ENCODE measurements at regions not wholly inside any gene's neighbourhood (a gene's known extent, or its start where the extent isn't known, plus 50 kb on each side); places are given as distances from the start of the nearest gene placed in this dataset.

GRCh38 chr1:116207126-116207735 is 96.0 kb downstream of the MAB21L3 start (continued):
- TF ChIP-seq POLR2AphosphoS5 (IDR thresholded peaks at IDR 0.05; ENCODE audit: low read depth) (no peak), CTCF (conservative IDR thresholded peaks at IDR 0.05; ENCODE audit: low read depth in 2 of 2) (no peak), EZH2phosphoT487 (IDR thresholded peaks at IDR 0.05; ENCODE audit: unreplicated experiment) (no peak), JUNB (IDR thresholded peaks at IDR 0.05; ENCODE audit: unreplicated experiment) (no peak), STAT1 (IDR thresholded peaks at IDR 0.05; ENCODE audit: unreplicated experiment) (no peak), ZNF114 (CRISPR knock-in tag; IDR thresholded peaks at IDR 0.05) (no peak), ZNF331 (CRISPR knock-in tag; IDR thresholded peaks at IDR 0.05; ENCODE audit: low read depth) (no peak), CREB1 (CRISPR knock-in tag; IDR thresholded peaks at IDR 0.05; ENCODE audit: low read depth) (no peak)

GRCh38 chr1:116208136-116208535 is 96.9 kb downstream of the MAB21L3 start:
- no peaks in the 10 kb centered on the region for H3K36me3 Mint-ChIP-seq (ENCODE audit: low read depth)
- no peaks in the 10 kb centered on the region for H3K9me3 Mint-ChIP-seq
- no peak for DNase-seq (ENCODE audit: low spot score)
- no peak overlapping the region for H3K27ac Mint-ChIP-seq
- Histone ChIP-seq H4K20me1 (replicated peaks; ENCODE audit: insufficient read depth) (no peaks in the 10 kb centered on the region), H2AFZ (no peak overlapping the region), H3K4me3 (no peak overlapping the region), H3K36me3 (ENCODE audit: insufficient read depth) (no peaks in the 10 kb centered on the region), H3K27me3 (ENCODE audit: insufficient read depth) (no peaks in the 10 kb centered on the region), H3K79me2 (replicated peaks; ENCODE audit: insufficient read depth) (no peaks in the 10 kb centered on the region), H3K9me2 (ENCODE audit: insufficient read depth) (0 out of 2 replicates have a peak, but pooled peaks cover 6% of the 10 kb centered on the region), H3F3A (replicated peaks; ENCODE audit: low read depth) (no peaks in the 10 kb centered on the region), H3K27ac (ENCODE audit: low read depth) (no peak overlapping the region), H3K4me2 (no peak overlapping the region), H3K4me1 (ENCODE audit: insufficient read depth) (no peaks in the 10 kb centered on the region)
- TF ChIP-seq POLR2AphosphoS5 (IDR thresholded peaks at IDR 0.05; ENCODE audit: low read depth): no peak
- no peak for TF ChIP-seq EZH2phosphoT487 (IDR thresholded peaks at IDR 0.05; ENCODE audit: unreplicated experiment)
- TF ChIP-seq CREB1 (CRISPR knock-in tag; IDR thresholded peaks at IDR 0.05; ENCODE audit: low read depth): no peak
- TF ChIP-seq NANOG (IDR thresholded peaks at IDR 0.05; ENCODE audit: borderline replicate concordance): no peak
- TF ChIP-seq ZNF331 (CRISPR knock-in tag; IDR thresholded peaks at IDR 0.05; ENCODE audit: low read depth): no peak
- TF ChIP-seq EZH2 (IDR thresholded peaks at IDR 0.05; ENCODE audit: low read depth, unreplicated experiment): no peak
- TF ChIP-seq JUNB (IDR thresholded peaks at IDR 0.05; ENCODE audit: unreplicated experiment): no peak
- no peak for ATAC-seq
- H3K4me3 Mint-ChIP-seq: no peak overlapping the region
- H3K27me3 Mint-ChIP-seq (ENCODE audit: insufficient read depth, low read depth, poor library complexity): peaks cover 5% of the 10 kb centered on the region
- no peaks in the 10 kb centered on the region for H3K4me1 Mint-ChIP-seq

- no peak overlapping the region for H3K4me2 ChIP-seq
- no peaks in the 10 kb centered on the region for H3K27me3 ChIP-seq (ENCODE audit: insufficient read depth)
- H3K4me1 ChIP-seq (ENCODE audit: insufficient read depth): no peaks in the 10 kb centered on the region
- Mint-ChIP-seq H3K27ac (no peak overlapping the region), H3K27me3 (ENCODE audit: insufficient read depth, low read depth, poor library complexity) (peaks cover 3% of the 10 kb centered on the region), H3K36me3 (ENCODE audit: low read depth) (no peaks in the 10 kb centered on the region), H3K9me3 (no peaks in the 10 kb centered on the region), H3K4me1 (no peaks in the 10 kb centered on the region), H3K4me3 (no peak overlapping the region)
- H3K4me3 ChIP-seq: no peak overlapping the region
- no peaks in the 10 kb centered on the region for H3K9me2 ChIP-seq (ENCODE audit: insufficient read depth)
- no peaks in the 10 kb centered on the region for H3F3A ChIP-seq (replicated peaks; ENCODE audit: low read depth)
- no peaks in the 10 kb centered on the region for H3K79me2 ChIP-seq (replicated peaks; ENCODE audit: insufficient read depth)
- TF ChIP-seq JUNB (IDR thresholded peaks at IDR 0.05; ENCODE audit: unreplicated experiment): no peak
- no peak for TF ChIP-seq CREB1 (CRISPR knock-in tag; IDR thresholded peaks at IDR 0.05; ENCODE audit: low read depth)
- no peak for TF ChIP-seq NANOG (IDR thresholded peaks at IDR 0.05; ENCODE audit: borderline replicate concordance)
- no peak for TF ChIP-seq CTCF (conservative IDR thresholded peaks at IDR 0.05; ENCODE audit: low read depth in 2 of 2)
- no peak for TF ChIP-seq REST (IDR thresholded peaks at IDR 0.05; ENCODE audit: unreplicated experiment)
- TF ChIP-seq POLR2AphosphoS5 (IDR thresholded peaks at IDR 0.05; ENCODE audit: low read depth): no peak
- no peak for TF ChIP-seq EZH2phosphoT487 (IDR thresholded peaks at IDR 0.05; ENCODE audit: unreplicated experiment)
- no peak overlapping the region for H3K27ac ChIP-seq (ENCODE audit: low read depth)
- H2AFZ ChIP-seq: no peak overlapping the region
- H4K20me1 ChIP-seq (replicated peaks; ENCODE audit: insufficient read depth): no peaks in the 10 kb centered on the region
- no peaks in the 10 kb centered on the region for H3K36me3 ChIP-seq (ENCODE audit: insufficient read depth)
- no peak for ATAC-seq
- no peak for DNase-seq (ENCODE audit: low spot score)
These were observed 100.1 kb downstream of the MAB21L3 start for GRCh38 chr1:116211294-116211693.
